ENCODE measurements at regions not wholly inside any gene's neighbourhood (a gene's known extent, or its start where the extent isn't known, plus 50 kb on each side); places are given as distances from the start of the nearest gene placed in this dataset.

DNA sequence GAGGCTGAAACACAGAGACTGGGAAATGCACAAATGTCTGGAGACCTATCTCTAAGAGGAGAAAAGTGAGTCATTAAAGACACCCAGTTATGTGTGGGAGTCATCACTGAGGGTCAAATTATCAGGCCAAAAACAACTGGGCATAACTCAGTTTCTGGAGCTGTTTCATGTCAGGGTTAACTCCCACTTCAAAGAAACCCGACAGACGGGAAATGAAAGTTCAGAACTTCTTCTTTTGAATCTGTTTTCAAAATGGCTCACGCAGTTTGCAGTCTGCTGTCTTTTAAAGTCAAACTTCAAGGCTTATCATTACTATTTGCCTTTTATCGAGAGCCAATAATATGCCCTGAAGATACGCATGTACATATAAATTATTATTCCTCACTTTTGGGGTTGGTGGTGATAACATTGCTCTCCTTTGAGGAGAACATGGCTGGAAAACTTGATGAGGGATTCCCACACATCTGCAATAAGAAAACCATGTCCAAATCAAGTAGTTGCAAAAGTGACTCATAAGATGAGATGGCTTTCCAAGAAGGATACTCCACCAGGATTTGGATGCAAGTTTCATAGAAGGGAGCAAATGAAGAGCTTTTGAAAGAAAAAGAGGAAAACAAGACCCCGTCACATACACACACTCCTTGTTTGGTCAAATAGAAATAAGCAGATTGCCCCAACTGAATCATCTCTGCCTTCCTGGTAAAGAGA is 341.4 kb downstream of the ADAMTS20 start:
- Histone ChIP-seq H3K4me3 (replicated peaks in 1 of 3) (no peak overlapping the region), H3K27me3 (no peaks in the 10 kb centered on the region), H3K27ac (no peak overlapping the region), H3K4me1 (peaks cover 9 to 18% of the 10 kb centered on the region in 2 donors), H3K9me3 (no peaks in the 10 kb centered on the region), H3K36me3 (no peaks in the 10 kb centered on the region)
- TF ChIP-seq, protein P1, sequence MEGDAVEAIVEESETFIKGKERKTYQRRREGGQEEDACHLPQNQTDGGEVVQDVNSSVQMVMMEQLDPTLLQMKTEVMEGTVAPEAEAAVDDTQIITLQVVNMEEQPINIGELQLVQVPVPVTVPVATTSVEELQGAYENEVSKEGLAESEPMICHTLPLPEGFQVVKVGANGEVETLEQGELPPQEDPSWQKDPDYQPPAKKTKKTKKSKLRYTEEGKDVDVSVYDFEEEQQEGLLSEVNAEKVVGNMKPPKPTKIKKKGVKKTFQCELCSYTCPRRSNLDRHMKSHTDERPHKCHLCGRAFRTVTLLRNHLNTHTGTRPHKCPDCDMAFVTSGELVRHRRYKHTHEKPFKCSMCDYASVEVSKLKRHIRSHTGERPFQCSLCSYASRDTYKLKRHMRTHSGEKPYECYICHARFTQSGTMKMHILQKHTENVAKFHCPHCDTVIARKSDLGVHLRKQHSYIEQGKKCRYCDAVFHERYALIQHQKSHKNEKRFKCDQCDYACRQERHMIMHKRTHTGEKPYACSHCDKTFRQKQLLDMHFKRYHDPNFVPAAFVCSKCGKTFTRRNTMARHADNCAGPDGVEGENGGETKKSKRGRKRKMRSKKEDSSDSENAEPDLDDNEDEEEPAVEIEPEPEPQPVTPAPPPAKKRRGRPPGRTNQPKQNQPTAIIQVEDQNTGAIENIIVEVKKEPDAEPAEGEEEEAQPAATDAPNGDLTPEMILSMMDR (IDR thresholded peaks at IDR 0.05) = no peak
- TF ChIP-seq POLR2A (IDR thresholded peaks at IDR 0.05) = no peak
- DNase-seq = no peak
- intact Hi-C loops (cut with DNase I) = no loop called here
- 60 to 75% methylated on average over 6 of the region's 6 CpGs for WGBS, 2 donors

DNA sequence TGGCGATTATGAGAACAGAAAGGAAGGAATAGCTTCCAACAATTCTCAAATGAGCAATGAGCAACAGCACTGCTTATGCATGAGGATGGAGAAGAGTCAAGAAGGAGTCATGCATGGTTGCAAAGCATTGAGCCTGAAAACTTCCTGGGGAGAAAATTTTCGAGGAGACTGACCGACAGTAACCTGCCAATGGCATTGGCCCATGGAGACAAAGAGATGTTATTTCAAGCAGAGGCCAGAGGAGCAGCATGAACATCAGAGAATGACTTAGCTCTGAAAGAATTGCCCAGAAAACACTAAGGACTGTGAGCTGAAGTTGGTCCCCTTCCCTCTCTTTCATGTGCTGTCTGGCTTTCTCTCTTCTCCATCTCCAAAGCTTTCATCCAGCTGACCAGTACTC is 343.4 kb downstream of the ADAMTS20 start:
- DNase-seq = peak; percentile 56 to 66
- peak overlapping the region in 1 of 3 donors; percentile 62 for H3K27ac ChIP-seq
- no peaks in the 10 kb centered on the region for H3K9me3 ChIP-seq
- H3K4me3 ChIP-seq (replicated peaks in 1 of 3) = no peak overlapping the region
- intact Hi-C loops (cut with DNase I) = no loop called here
- no peaks in the 10 kb centered on the region for H3K27me3 ChIP-seq
- TF ChIP-seq, protein P1 (IDR thresholded peaks at IDR 0.05) = no peak
- WGBS, 2 donors = 25 to 34% methylated on average over 3 of the region's 3 CpGs
- H3K4me1 ChIP-seq = peaks cover 9 to 18% of the 10 kb centered on the region in 2 donors
- H3K36me3 ChIP-seq = no peaks in the 10 kb centered on the region

DNA sequence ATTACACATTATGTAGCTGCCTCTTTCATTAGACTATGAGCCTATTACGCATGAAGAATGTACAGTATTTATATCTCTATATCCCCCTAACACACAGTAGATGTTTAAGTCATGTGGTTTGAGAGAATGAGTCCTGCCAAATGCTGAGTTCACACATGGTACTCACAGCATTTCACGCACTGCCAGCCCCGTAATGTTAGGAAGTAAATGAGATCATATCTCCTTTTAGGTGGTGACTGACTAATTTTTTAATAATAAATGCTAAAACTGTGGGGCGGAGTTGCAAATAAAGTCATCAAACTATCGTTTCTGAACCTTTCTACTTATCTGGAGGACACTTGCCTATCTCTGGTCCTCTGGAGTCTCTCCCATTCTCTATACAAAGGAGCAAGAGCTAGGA is 343.8 kb downstream of the ADAMTS20 start:
- no peaks in the 10 kb centered on the region for H3K36me3 ChIP-seq
- TF ChIP-seq, protein P1 (IDR thresholded peaks at IDR 0.05) = no peak
- TF ChIP-seq POLR2A (IDR thresholded peaks at IDR 0.05) = no peak
- H3K27me3 ChIP-seq = no peaks in the 10 kb centered on the region
- H3K4me1 ChIP-seq = peaks cover 9 to 18% of the 10 kb centered on the region in 2 donors
- DNase-seq = peak in 1 of 2 donors; percentile 6
- intact Hi-C loops (cut with DNase I) = no loop called here
- H3K27ac ChIP-seq = peak overlapping the region in 1 of 3 donors; percentile 22
- WGBS, 2 donors = 70 to 83% methylated on average over 5 of the region's 5 CpGs
- no peak overlapping the region for H3K4me3 ChIP-seq (replicated peaks in 1 of 3)
- no peaks in the 10 kb centered on the region for H3K9me3 ChIP-seq

DNA sequence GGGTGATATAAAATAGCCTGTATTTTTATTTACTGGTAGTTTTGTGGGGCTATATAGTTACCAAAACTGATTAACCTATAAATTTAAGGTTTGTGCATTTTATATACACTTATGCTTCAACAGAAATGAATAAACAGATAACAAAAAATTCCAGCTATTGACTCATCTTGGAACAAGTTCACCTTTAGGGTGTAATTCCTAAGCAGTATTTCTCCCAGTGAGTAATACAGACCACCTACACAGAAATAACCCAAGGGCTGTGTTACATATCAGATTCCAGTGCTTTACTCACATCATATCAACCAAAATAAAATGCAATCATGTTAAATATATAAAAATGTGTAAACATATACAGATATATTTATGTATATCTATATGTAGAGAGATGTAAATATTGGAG is 345.6 kb downstream of the ADAMTS20 start:
- no peak for DNase-seq
- TF ChIP-seq, protein P1 (IDR thresholded peaks at IDR 0.05) = no peak
- H3K27me3 ChIP-seq = no peaks in the 10 kb centered on the region
- intact Hi-C loops (cut with DNase I) = no loop called here
- no peaks in the 10 kb centered on the region for H3K9me3 ChIP-seq
- peaks cover 9 to 18% of the 10 kb centered on the region in 2 donors for H3K4me1 ChIP-seq
- no peaks in the 10 kb centered on the region for H3K36me3 ChIP-seq
- no peak overlapping the region for H3K4me3 ChIP-seq (replicated peaks in 1 of 3)
- H3K27ac ChIP-seq = no peak overlapping the region

DNA sequence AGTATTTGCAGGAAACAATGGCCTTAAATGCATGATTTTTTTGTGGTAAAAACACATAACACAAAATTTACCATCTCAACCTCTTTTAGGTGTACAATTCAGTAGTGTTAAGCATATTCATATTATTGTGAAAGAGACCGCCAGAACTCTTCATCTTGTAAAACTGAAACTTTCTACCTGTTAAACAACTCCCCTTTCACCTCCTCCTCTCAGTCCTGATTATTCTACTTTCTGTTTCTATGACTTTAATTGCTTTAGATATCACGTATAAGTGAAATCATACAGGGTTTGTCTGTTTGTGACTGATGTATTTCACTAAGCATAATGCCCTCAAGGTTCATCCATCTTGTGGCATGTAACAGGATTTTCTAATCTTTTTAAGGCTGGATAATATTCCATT is 353.4 kb downstream of the ADAMTS20 start:
- Histone ChIP-seq H3K27me3 (no peaks in the 10 kb centered on the region), H3K9me3 (no peaks in the 10 kb centered on the region), H3K36me3 (no peaks in the 10 kb centered on the region), H3K4me3 (replicated peaks in 1 of 3) (no peak overlapping the region), H3K4me1 (no peaks in the 10 kb centered on the region), H3K27ac (no peak overlapping the region)
- DNase-seq = no peak
- TF ChIP-seq, protein P1 (IDR thresholded peaks at IDR 0.05) = no peak
- TF ChIP-seq POLR2A (IDR thresholded peaks at IDR 0.05) = no peak
- intact Hi-C loops (cut with DNase I) = no loop called here
- WGBS, 2 donors = 95 to 98% methylated on average over 2 of the region's 2 CpGs
